HG03439 (cell line): ENCODE measurements at regions not wholly inside any gene's neighbourhood (a gene's known extent, or its start where the extent isn't known, plus 50 kb on each side); places are given as distances from the start of the nearest gene placed in this dataset.
A peak's percentile ranks its signal among the peaks of the same experiment; 100 is the strongest.
"Not testable (repeated sequence)": the region's sequence is repeated elsewhere in the genome, so short reads cannot be mapped to it uniquely, and the experiment has no call there.

Experiments
- ATAC-seq: cut with Tn5 transposase; IDR thresholded peaks from one replicate; pipeline ENCODE4 v1.9.1; 2021; ENCODE audit warnings: mild to moderate bottlenecking, moderate library complexity; ENCODE audit not compliant: unreplicated experiment

DNA sequence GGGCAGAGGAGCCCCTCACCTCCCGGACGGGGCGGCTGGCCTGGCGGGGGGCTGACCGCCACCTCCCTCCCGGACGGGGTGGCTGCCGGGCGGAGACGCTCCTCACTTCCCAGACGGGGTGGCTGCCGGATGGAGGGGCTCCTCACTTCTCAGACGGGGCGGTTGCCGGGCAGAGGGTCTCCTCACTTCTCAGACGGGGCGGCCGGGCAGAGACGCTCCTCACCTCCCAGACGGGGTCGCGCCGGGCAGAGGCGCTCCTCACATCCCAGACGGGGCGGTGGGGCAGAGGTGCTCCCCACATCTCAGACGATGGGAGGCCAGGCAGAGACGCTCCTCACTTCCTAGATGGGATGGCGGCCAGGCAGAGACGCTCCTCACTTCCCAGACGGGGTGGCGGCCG, 1615.9 kb upstream of the C9orf72 start:
- not testable (repeated sequence) for ATAC-seq

DNA sequence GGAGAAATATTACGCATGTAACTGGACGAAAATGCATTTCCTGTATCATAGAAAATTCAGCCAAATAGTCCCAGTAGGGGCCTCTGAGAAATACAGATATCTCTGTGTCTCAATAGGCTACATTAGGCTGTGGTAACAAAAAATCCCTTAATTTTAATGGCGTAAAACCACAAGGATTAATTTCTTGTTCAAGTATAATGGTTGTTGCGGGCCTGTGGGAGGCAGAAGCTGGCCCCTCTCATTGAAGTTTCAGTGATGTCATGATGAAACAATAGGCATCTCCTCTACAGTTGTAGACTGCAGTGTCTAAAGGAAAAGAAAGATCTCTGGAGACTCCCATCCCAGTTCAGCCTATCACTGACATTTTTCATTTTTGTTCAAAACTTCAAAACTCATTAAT, 1625.6 kb upstream of the C9orf72 start:
- ATAC-seq: no peak

DNA sequence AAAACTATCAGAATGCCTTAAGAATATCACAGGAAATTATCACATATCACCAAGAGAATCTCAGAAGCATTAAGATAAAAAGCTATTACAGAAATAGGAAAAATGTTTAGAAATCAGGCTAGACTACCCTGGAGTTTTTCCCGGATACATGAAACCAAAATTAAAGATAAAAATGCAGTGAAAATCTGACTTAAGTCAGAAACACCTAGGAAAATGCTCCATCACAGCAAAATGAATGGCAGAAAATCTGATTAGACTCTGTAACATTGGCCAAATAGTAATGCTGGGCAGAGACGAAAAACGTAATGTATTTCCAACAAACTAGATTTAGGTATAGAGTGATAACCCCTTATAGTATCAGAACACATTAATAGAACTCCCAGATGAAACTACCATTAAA, 1626.7 kb upstream of the C9orf72 start:
- no peak for ATAC-seq

DNA sequence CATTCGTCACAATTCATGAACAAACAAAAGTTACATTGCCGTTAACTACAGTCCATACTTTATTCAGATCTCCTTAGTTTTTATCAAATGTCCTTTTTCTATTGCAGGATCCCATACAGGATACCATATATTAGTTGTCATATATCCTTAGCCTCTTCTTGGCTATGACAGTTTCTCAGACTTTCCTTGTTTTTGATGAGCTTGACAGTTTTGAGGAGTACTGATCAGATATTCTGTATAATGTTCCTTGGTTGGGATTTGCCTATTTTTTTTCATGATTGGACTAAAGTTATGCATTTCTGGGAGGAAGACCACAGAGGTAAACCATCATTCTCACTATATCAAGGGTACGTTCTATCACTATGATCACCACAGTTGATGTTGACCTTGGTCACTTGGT, 1627.4 kb upstream of the C9orf72 start:
- no peak for ATAC-seq

DNA sequence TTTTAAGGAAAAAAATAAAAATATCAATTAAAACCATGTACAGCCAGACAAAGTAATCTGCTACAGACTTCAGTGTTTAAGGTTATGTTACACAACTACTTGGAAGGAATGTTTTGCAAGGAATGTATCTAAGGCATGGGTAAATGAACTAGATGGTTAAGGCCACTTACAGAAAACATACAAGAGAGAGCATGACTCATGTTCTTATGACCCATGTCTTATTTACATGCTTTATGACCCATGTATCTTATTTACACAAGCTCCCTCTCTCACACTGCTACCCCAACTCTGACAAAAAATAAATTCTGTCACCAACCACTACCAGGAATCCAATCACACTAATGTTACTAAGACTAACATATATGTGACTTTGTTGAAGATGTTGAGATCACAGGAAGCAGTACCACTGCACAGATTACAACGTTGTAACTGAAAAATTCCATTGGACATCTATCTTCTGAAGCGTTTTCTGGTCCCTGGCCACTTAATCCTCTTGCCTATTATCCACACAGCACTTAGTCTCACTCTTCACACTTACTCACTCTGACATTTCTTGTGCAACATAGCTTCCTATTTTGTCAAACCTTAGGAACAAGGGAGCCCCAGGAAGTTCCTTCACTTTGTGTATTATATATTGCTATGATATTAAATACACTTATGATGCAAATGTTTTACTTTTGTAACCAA, 1630.1 kb upstream of the C9orf72 start:
- ATAC-seq: no peak

DNA sequence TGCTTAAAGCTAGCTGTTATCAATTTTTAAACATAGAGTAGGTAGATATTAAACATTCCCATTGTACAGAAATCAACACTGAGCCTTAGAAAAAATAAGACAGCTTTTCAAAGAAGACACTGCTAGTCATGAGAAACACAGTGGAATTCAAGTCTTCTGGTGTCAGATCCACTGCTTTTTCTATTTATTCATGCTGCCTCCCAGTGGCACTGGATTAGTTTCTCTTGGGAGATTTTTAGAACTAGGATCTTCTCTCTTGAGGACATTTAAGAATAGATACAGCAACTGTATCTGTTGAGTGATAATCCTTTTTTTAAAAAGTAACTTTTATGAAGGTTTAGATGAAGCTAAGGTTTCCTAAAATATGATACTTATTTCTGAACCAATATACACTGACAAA, 1635.4 kb upstream of the C9orf72 start:
- ATAC-seq: no peak

DNA sequence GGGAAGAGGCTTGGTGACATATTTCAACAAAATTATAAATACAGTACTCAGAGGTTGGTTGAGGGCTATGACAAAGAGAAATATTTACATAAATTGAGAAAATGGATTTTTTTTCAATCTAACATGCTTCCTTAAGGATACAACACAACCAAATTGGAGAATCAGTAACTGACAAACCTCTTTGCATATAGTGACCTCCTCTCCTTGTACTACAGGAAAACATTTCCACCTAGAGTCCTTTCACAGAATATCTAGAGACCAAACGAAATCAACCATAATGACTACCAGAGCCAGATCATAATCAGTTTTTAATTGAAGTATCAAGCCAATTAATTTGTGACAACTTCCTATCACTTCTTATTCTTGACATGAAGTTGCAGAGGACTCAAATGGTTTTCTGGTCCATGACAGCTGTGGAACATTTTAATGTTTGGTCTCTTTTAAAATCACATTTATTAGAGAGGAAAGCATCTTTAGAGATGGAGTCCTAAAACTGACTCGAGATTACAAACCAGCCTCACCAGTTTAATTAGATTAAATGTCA, 1636.5 kb upstream of the C9orf72 start:
- no peak for ATAC-seq

DNA sequence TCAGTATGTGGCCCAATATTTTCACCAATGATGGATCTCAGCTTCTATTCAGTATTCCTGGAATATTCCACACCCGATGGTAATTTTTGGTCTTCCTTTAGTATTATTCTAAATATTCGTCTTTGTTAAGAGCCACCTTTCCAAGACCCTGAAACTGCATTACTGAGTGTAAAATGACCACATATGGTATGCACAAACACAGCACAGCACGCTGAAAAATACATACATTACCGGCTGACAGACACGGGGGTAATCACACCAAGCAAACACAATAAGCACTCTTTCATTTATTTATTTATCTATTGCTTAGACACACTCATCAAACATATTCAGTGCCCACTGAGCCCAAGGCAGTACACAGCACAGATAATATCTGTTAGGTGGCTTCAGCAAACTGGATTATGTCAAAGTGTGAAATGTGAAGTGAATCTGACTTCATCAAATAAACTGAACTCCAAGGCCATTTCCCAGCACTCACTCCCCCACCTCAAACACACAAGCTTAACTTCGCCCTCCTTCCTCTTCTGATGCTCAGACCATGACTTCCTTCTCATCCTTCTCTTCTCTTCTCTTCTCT, 1637.8 kb upstream of the C9orf72 start:
- ATAC-seq: no peak

DNA sequence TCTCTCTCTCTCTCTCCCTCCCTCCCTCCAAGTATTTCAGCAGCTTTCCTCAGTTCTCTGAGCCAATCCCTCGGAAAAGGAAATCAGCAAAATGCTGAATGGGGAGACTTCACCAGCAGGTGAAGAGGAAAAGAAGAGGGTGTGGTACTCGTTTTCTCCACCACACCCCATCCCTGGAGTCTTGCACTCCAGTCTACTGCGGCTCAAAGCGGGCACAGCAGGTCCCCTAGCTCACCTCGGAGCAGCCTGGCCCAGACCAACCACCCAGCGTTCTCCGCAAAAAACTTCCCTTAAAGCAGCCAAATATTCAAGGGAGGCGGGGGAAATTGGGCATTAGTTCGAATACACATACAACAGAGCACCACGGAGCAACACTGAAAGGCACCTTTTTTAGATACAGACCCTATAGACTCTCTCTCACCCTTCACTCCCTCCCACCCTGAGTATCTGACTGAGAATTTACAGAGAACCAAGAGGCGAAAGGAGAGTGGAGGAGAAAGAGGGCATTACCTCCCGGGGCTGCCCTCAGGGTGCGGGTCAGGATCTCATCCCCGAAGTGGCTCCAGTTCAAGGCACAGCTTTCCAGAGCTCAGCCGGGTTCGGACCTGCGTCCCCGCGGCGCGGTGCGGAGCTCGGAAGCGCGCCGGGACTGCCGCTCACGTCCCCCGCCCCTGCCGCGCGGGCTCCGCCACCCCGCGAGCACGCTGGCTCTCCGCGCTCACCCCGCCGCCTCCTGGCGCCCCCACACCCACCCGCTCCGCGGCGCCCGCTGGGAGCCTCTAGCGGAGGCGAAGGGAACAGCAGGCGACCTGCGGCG, 1638.5 kb upstream of the C9orf72 start:
- peak; percentile 92 for ATAC-seq

DNA sequence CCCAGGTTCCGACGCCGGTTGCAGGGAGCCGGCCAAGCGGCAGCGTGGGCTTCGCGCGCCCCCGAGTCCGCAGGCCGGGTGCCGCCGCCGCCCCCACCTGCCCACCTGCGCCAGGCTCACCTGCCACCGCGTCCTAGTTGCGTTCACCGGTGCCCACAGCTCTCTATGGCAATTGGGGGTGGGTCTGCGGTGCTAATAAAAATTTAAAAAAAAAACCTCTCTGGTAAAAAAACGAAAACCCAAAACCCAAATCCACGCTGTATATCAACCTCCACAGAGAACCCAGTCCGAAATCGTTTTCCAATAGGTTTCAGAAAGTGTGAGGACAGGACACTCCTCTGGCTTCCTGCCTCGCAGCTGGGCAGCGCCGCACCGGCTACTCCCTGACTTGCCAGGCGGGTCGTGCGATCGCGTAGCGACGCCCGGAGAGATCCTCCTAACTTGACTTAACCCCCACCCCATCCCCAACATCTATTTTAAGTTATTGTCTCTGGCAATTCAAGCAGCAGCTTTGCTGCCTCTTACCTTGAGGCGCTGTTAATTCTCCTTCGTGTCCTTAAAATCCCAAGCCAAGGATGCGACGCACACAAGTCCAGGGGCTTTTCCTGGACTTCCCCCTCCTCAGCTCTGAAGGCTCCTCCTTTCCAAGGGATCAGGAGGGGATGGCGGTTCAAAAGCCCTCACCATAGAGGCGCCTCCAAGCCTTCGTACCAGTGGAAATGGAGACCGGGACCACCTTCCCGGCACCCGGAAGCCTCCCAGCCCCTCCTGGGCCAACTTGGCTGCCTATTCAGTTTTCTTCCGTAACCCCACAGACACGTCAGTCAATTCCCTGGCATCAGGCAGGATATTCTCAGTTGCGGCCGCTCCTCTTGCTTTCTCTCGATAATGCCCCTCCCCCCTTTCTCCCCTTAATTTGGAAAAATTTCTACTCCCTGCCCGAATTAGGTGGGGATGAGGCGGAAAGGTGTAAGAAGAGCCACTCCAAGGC, 1639.4 kb upstream of the C9orf72 start:
- ATAC-seq: no peak

DNA sequence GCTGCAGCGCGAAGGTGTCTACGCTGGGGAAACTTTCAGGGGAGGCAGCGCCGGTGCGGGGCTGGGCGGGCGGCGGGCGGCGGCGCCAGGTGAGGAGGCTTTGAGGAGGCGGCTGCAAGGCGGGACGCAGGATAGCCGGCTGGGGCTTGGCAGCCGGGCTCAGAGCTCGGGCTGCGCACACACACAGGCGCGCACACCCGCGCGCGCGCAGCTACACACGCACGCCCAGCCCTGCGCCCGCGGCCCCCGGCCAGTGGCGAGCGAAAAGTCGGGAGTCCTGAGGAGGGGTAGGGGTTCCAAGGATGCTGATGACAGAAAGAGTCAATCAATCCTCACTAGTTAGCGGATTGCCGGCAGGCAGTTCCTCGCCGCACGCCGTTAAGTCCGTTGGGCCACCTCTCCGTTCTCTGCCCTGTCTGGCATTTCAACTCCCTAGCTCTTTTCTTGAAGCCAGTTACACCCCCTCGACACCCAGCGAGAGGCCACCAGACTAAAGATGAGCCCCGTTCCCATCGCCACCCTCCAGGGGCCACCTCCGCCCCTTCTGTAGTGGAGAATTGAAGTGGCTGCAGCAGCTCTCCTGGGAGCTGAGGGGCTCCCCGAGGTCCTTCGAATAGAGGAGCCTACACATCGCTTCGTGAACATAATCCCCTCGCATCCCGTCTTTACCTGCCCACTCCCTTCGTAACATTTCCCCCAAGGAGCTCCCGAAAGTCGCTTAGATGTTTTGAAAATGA, 1640.3 kb upstream of the C9orf72 start, which contains the start of gene LINGO2:
TSS of gene LINGO2 (minus strand) at position 185 of the 737 bp plus-strand sequence.
- ATAC-seq: no peak

DNA sequence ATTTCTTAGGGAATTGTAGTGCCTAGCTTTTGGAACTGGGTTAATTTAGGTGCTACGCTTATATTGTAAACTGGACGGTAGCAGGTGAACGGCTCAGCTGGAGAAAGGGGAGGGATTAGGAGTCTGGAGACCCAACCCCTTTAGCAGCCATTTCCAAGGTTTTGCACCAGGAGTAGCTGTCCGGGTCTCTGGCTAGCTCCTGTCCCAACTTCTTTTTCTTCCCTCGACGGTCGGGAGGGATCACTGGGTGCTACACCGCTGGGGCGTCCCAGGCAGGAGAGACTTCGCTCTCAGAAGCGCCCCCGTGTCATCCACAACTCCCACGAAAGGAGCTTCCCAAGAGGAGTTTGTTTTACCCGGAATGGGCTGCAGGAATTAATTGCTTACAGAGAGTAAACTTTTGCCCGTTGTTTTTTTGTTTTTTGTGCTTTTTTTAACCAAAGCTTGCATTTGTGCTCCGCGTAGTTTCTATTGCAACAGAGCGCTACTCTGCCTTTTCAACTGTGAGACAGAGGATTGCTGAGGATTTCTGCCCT, 1640.9 kb upstream of the C9orf72 start:
- no peak for ATAC-seq

DNA sequence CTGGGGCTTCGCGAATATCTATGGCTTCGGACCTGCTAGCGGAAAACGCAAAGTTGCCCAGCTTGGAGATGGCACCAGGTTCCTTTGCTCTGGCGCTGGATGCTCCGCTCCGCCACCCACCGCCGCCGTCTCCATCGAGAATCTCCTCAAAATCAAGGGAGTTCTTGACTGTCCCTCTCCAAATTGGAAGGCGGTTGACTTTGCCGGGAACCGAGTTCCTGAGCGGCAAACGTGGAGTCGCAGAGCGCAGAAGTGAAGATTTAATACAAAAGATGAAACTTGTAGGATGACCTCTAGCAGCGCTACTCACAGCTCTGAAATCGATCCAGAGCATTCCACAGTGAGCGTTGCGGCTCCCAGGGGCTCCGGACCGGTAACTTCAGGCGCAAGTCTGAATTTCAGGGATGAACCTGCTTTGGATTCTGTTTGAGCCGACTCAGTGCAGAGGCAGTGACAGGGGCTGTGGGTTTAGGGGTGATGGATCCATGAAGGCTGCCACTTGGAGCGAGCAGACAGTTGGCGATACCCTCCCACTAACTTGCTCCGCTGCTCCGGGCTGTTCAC, 1641.5 kb upstream of the C9orf72 start:
- no peak for ATAC-seq

DNA sequence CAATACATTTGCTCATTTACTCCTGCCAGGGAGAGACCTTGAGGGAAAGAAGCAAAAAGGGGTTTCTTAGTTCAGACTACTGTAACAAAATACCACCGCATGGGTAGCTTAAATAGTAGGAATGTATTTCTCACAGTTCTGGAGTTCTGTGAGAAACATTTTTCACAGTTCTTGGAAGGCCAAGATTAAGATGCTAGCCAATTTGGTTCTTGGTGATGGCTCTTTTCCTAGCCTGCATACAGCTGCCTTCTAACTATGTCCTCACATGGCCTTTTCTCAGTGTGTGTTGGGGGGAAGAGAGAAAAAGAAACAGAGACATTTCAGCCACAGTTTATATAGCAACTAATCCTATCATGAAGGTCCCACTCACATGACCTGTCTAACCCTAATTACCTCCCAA, 1644.7 kb upstream of the C9orf72 start:
- no peak for ATAC-seq

DNA sequence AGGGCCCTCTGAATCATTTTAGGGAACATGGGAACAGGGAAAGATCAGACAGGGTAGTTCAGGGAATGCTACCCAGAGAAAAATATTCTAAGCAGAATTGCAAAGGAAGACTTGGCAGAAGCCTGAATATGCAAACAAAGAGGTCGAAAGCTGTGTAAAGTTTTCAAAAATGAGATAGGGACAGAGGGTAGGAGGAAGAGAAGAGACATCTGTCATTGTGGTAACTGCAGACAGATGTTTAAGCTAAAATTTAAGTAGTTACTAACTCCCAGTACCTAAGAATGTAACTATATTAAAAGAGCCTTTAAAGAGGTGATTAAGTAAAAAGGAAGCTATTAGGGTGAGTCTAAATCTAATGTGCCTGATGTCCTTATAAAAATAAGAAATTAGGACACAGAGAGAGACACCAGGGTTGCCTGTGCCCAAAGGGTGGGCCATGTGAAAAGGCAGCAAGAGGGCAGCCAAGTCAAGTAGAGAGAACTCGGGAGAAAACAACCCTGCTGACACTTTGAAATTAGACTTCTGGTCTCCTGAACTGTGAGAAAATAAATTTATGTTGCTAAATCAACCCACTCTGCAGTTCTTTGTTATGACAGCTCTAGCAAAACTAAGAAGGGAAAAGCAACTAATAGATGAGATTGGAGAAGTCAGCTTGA, 1647.4 kb upstream of the C9orf72 start:
- ATAC-seq: no peak

DNA sequence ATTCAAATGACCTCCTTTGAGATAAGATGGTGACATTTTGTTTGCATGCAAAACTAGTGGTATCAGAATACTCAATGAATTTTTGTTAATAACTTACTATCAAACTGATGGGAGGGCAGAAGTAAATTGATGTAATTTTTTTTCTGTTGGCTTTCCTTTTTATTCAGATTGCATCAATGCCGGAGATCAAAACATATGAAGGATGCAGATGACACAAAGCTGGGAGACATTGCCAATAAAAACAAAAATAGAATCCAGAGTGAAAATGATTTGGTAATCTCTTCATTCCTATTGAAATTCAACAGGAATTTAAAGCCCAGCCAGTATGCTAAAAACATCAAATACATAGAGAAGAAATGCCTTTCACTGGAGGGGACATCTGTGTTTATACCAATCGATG, 1655.3 kb upstream of the C9orf72 start:
- no peak for ATAC-seq

DNA sequence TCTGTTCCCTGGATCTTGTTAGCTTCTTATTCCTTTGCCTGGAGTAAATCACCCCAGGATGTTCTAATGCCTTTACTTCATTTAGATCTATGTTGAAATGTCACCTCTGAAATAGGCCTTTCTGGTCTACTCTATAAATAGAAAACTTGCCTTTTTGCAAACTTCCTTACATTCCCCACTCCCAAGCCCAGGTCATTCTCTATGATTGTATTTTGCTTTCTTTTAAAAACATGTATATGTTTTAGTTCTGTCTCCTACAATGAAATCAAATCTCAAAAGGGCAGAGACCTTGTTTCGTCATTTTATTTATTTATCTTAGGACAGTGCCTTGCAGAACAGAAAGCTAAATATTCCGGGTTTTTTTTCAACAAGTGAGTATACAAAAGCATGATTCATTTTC, 1657.7 kb upstream of the C9orf72 start:
- ATAC-seq: no peak

DNA sequence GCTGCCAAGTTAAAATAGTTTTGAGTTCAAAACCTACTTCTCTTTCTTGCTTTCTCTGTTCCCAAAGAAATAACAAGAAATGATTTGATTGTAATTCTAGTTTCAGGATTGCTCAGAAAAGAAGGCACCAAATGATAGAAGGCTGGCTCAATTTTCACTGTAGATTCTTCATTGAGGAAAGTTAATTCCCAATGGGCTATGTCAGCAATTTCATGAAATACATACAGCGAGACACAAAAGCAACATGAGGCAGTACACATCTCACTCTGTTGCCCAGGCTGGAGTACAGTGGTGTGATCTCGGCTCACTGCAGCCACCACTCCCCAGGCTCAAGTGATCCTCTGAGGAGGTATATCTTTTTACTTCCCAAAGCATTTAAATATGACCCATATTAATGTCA, 1659.9 kb upstream of the C9orf72 start:
- ATAC-seq: no peak

DNA sequence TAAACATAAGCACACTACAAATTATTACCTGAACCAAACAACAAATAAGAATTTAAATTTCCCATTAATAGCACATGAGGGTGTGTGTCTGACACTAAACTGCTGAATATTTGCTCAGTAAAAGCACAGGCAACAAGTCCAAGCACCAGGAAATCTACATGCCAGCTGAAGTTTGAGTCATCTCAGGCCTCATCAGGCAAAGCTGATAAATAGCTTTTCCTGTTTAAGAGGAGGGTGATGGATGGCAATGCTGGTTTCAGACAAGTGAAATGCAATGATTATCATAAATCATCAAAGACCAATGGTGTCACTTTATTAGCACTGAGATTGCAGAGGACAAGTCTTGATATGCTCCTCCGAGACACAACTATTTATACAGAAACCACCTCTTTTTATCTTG, 1668.0 kb upstream of the C9orf72 start:
- ATAC-seq: no peak
